Sigmoid colon (tissue), 4 donors: ENCODE measurements at regions not wholly inside any gene's neighbourhood (a gene's known extent, or its start where the extent isn't known, plus 50 kb on each side); places are given as distances from the start of the nearest gene placed in this dataset.

Experiments
- CTCF ChIP-seq, 4 experiments: fragments of 450-650 bp in 3 of 4; fragments of 200-600 bp in 1 of 4; IDR thresholded peaks; one replicate each; pipeline ENCODE4 v1.5.1; 2016 to 2019; ENCODE audit warnings: antibody characterized with exemption in 4 of 4, mild to moderate bottlenecking in 3 of 4, moderate library complexity in 2 of 4
- POLR2A ChIP-seq, 2 donors: fragments of 450-650 bp; IDR thresholded peaks; one replicate each; pipeline ENCODE4 v1.6.1; 2016; ENCODE audit warnings: antibody characterized with exemption in 2 of 2, mild to moderate bottlenecking in 2 of 2, moderate library complexity in 2 of 2
- POLR2AphosphoS5 ChIP-seq, 4 donors: sonication (generic); formaldehyde crosslinking; IDR thresholded peaks; one replicate each; pipeline ENCODE4 v1.6.1; 2017; ENCODE audit warnings: antibody characterized with exemption in 4 of 4

GRCh38 chr1:143611159-143611558 lies 360.6 kb downstream of the FAM72C start:
- TF ChIP-seq CTCF (IDR thresholded peaks at IDR 0.05) (no peak), POLR2A (IDR thresholded peaks at IDR 0.05) (no peak), POLR2AphosphoS5 (IDR thresholded peaks at IDR 0.05) (no peak)
